ENCODE measurements at regions not wholly inside any gene's neighbourhood (a gene's known extent, or its start where the extent isn't known, plus 50 kb on each side); places are given as distances from the start of the nearest gene placed in this dataset.
"Not testable (repeated sequence)": the region's sequence is repeated elsewhere in the genome, so short reads cannot be mapped to it uniquely, and the experiment has no call there.

- H3K4me3 ChIP-seq = no peak overlapping the region
- peaks cover 0 to 6% (median 0%) of the 10 kb centered on the region in 4 donors for H3K27me3 ChIP-seq
- H3K4me1 ChIP-seq = peaks cover 0 to 2% (median 0%) of the 10 kb centered on the region in 3 donors
- H3K27ac ChIP-seq = no peak overlapping the region
- TF ChIP-seq CTCF (IDR thresholded peaks at IDR 0.05) (no peak), POLR2A (IDR thresholded peaks at IDR 0.05) (no peak)
- intact Hi-C loops (cut with DNase I) = no loop called here
- no peak for DNase-seq
- H3K9me3 ChIP-seq = peaks cover 0 to 5% (median 0%) of the 10 kb centered on the region in 3 donors
- no peaks in the 10 kb centered on the region for H3K36me3 ChIP-seq
- 93 to 98% methylated on average over 4 to 6 of the region's 6 CpGs for WGBS, 2 donors
Observed at GRCh38 chr2:72078773-72079172, 68.9 kb downstream of the CYP26B1 start.

- TF ChIP-seq CTCF (IDR thresholded peaks at IDR 0.05) (no peak), POLR2A (IDR thresholded peaks at IDR 0.05) (no peak)
- H3K27ac ChIP-seq = no peak overlapping the region
Observed at GRCh38 chr2:72077702-72078169, 69.9 kb downstream of the CYP26B1 start.

GRCh38 chr2:72073373-72073772, 74.3 kb downstream of the CYP26B1 start:
- DNase-seq; H3K27ac ChIP-seq; intact Hi-C loops (cut with DNase I); H3K4me3 ChIP-seq; H3K36me3 ChIP-seq; H3K27me3 ChIP-seq; H3K4me1 ChIP-seq: not testable (repeated sequence)
- WGBS, 2 donors = 84 to 87% methylated on average over 8 of the region's 8 CpGs
- H3K9me3 ChIP-seq = peaks cover 0 to 12% (median 10%) of the 10 kb centered on the region in 3 donors

More at GRCh38 chr2:72077702-72078169, 69.9 kb downstream of the CYP26B1 start:
- H3K4me3 ChIP-seq = no peak overlapping the region
- no peak for DNase-seq
- H3K9me3 ChIP-seq = peaks cover 0 to 12% (median 8%) of the 10 kb centered on the region in 3 donors
- WGBS, 2 donors = 60 to 90% methylated on average over 1 of the region's 1 CpG
- H3K27me3 ChIP-seq = peaks cover 0 to 6% (median 0%) of the 10 kb centered on the region in 4 donors
- intact Hi-C loops (cut with DNase I) = no loop called here
- no peaks in the 10 kb centered on the region for H3K4me1 ChIP-seq
- H3K36me3 ChIP-seq = no peaks in the 10 kb centered on the region

- H3K9me3 ChIP-seq; DNase-seq; intact Hi-C loops (cut with DNase I); H3K36me3 ChIP-seq; H3K27me3 ChIP-seq; H3K27ac ChIP-seq; H3K4me1 ChIP-seq; H3K4me3 ChIP-seq: not testable (repeated sequence)
- WGBS, 2 donors = no CpG with 5 or more reads among the region's 14 CpGs
Observed at GRCh38 chr2:72064197-72064596, 83.5 kb downstream of the CYP26B1 start.

GRCh38 chr2:72062336-72062735, 85.3 kb downstream of the CYP26B1 start:
- Histone ChIP-seq H3K4me3 (no peak overlapping the region), H3K9me3 (no peaks in the 10 kb centered on the region), H3K27ac (no peak overlapping the region), H3K4me1 (no peaks in the 10 kb centered on the region), H3K27me3 (no peaks in the 10 kb centered on the region), H3K36me3 (no peaks in the 10 kb centered on the region)
- DNase-seq = no peak
- no peak for TF ChIP-seq POLR2A (IDR thresholded peaks at IDR 0.05)
- TF ChIP-seq CTCF (IDR thresholded peaks at IDR 0.05) = no peak
- intact Hi-C loops (cut with DNase I) = no loop called here
- 76 to 86% methylated on average over 3 of the region's 3 CpGs for WGBS, 2 donors

GRCh38 chr2:72057308-72057707, 90.4 kb downstream of the CYP26B1 start:
- intact Hi-C loops (cut with DNase I) = no loop called here
- 80 to 82% methylated on average over 1 of the region's 1 CpG for WGBS, 2 donors
- no peaks in the 10 kb centered on the region for H3K4me1 ChIP-seq
- H3K9me3 ChIP-seq = no peaks in the 10 kb centered on the region
- H3K4me3 ChIP-seq = no peak overlapping the region
- H3K27ac ChIP-seq = no peak overlapping the region
- no peaks in the 10 kb centered on the region for H3K36me3 ChIP-seq
- no peak for DNase-seq
- TF ChIP-seq CTCF (IDR thresholded peaks at IDR 0.05) = no peak
- no peak for TF ChIP-seq POLR2A (IDR thresholded peaks at IDR 0.05)
- H3K27me3 ChIP-seq = no peaks in the 10 kb centered on the region
